ENCODE measurements at regions not wholly inside any gene's neighbourhood (a gene's known extent, or its start where the extent isn't known, plus 50 kb on each side); places are given as distances from the start of the nearest gene placed in this dataset.

- TF ChIP-seq GMEB1 (CRISPR knock-in tag; IDR thresholded peaks at IDR 0.05) (no peak), MCM2 (IDR thresholded peaks at IDR 0.05; ENCODE audit: low read depth) (no peak), NR2F6 (CRISPR knock-in tag; IDR thresholded peaks at IDR 0.05) (no peak), DMBX1 (CRISPR knock-in tag; IDR thresholded peaks at IDR 0.05; ENCODE audit: borderline replicate concordance) (no peak), ZBTB5 (IDR thresholded peaks at IDR 0.05) (no peak), GABPA (tag; conservative IDR thresholded peaks at IDR 0.05; ENCODE audit: low read depth) (0 out of 2 replicates have a peak, but pooled peaks have one; percentile 23), ZBTB12 (CRISPR knock-in tag; IDR thresholded peaks at IDR 0.05) (no peak), TCF15 (CRISPR knock-in tag; IDR thresholded peaks at IDR 0.05) (no peak), BRF1 (IDR thresholded peaks at IDR 0.05; ENCODE audit: borderline replicate concordance, extremely low read depth, insufficient read length) (no peak), JUND (IDR thresholded peaks at IDR 0.05; ENCODE audit: borderline replicate concordance, low read depth, low read length) (peak; percentile 90), JUND (tag; IDR thresholded peaks at IDR 0.05; ENCODE audit: borderline replicate concordance, low read depth, low read length) (peak; percentile 90), FOXM1 (IDR thresholded peaks at IDR 0.05; ENCODE audit: low read depth) (no peak), FOXM1 (CRISPR knock-in tag; IDR thresholded peaks at IDR 0.05; ENCODE audit: low read depth) (no peak), BMI1 (IDR thresholded peaks at IDR 0.05; ENCODE audit: low read length) (no peak), ZNF347 (CRISPR knock-in tag; IDR thresholded peaks at IDR 0.05; ENCODE audit: low read depth) (no peak), AFF1 (IDR thresholded peaks at IDR 0.05; ENCODE audit: low read depth in 1 of 2, partially characterized antibody in 2 of 2) (no peak), HDAC8 (tag; IDR thresholded peaks at IDR 0.05) (no peak), ZC3H4 (CRISPR knock-in tag; IDR thresholded peaks at IDR 0.05; ENCODE audit: borderline replicate concordance) (no peak)
Measured at GRCh38 chr13:48896312-48896711, 79.4 kb upstream of the FNDC3A start (continued).

All from K562 (cell line).